ENCODE measurements at regions not wholly inside any gene's neighbourhood (a gene's known extent, or its start where the extent isn't known, plus 50 kb on each side); places are given as distances from the start of the nearest gene placed in this dataset.

DNA sequence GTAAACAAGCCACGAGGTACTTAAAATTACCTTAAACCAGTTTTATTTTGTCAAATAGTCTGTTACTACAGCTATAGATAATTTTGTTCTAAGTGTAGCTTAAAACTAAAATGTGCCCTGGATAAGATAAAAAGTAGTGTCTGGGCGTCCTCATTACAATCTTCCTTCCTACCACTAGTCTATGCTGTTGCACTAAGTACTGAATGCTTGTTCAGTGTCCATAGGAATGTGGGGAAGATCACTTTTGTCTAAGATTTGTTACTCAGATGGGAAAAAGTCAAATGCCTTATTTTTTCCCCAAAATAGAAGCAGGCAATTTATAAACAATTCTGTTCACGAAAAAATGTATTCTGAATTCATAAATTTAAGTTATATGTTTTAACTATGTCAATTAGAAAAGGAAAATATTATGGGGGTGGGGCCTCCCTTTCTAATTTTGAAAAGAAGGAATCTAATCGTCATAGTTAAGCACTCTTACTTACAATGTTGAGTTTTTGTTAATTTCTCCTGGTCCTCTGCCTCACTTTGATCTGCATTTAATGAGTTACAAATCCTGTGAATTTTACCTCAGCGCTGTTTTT, 140.4 kb upstream of the VRK2 start:
- H4K20me1 ChIP-seq (ENCODE audit: insufficient read depth, low read length, poor library complexity, severe bottlenecking) = no peaks in the 10 kb centered on the region
- no peaks in the 10 kb centered on the region for H3K9me2 ChIP-seq (replicated peaks; ENCODE audit: low read depth, low read length)
- H3K36me3 ChIP-seq (ENCODE audit: insufficient read depth, low read length) = no peaks in the 10 kb centered on the region
- H3F3A ChIP-seq (ENCODE audit: low read depth) = no peaks in the 10 kb centered on the region
- no peak overlapping the region for H3K9ac ChIP-seq (ENCODE audit: low read depth, low read length, poor library complexity, severe bottlenecking)
- no peaks in the 10 kb centered on the region for H3K27me3 ChIP-seq (ENCODE audit: insufficient read depth, low read length, poor library complexity, severe bottlenecking)
- no peak overlapping the region for H3K4me3 ChIP-seq (ENCODE audit: low read length, poor library complexity, severe bottlenecking)
- no peaks in the 10 kb centered on the region for H3K4me1 ChIP-seq (ENCODE audit: insufficient read depth, low read length, poor library complexity, severe bottlenecking)
- TF ChIP-seq, protein P1, sequence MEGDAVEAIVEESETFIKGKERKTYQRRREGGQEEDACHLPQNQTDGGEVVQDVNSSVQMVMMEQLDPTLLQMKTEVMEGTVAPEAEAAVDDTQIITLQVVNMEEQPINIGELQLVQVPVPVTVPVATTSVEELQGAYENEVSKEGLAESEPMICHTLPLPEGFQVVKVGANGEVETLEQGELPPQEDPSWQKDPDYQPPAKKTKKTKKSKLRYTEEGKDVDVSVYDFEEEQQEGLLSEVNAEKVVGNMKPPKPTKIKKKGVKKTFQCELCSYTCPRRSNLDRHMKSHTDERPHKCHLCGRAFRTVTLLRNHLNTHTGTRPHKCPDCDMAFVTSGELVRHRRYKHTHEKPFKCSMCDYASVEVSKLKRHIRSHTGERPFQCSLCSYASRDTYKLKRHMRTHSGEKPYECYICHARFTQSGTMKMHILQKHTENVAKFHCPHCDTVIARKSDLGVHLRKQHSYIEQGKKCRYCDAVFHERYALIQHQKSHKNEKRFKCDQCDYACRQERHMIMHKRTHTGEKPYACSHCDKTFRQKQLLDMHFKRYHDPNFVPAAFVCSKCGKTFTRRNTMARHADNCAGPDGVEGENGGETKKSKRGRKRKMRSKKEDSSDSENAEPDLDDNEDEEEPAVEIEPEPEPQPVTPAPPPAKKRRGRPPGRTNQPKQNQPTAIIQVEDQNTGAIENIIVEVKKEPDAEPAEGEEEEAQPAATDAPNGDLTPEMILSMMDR (conservative IDR thresholded peaks at IDR 0.05; ENCODE audit: low read length) = peak; percentile 93
- no peak for TF ChIP-seq EZH2phosphoT487 (IDR thresholded peaks at IDR 0.05; ENCODE audit: borderline replicate concordance)
- no peak overlapping the region for H2AFZ ChIP-seq (ENCODE audit: low read length)
- H3K79me2 ChIP-seq (ENCODE audit: insufficient read depth, low read length) = no peaks in the 10 kb centered on the region
- no peak overlapping the region for H3K4me2 ChIP-seq (ENCODE audit: low read depth, low read length, poor library complexity, severe bottlenecking)
- no peaks in the 10 kb centered on the region for H3K9me3 ChIP-seq (ENCODE audit: insufficient read depth, low read depth, low read length)

DNA sequence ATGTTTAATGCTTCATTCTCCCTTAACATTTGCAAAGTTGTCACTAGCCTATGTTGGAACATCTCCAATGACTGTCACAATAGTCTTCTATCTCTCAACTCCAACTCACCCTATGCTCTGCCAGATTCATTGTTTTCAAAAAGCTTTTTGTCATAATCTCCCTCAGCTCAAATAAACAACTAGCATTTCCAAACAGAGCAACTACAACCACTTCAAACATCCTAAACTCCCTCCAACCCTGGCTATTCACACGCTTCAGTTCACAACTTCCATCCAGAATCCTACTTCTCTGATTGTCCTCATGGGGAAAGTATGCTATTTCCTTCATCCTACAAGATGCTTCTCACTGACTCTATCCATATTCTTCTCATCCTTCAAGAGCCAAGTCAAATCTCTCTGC, 139.2 kb upstream of the VRK2 start:
- no peaks in the 10 kb centered on the region for H3K79me2 ChIP-seq (ENCODE audit: insufficient read depth, low read length)
- H3K4me2 ChIP-seq (ENCODE audit: low read depth, low read length, poor library complexity, severe bottlenecking) = no peak overlapping the region
- no peaks in the 10 kb centered on the region for H4K20me1 ChIP-seq (ENCODE audit: insufficient read depth, low read length, poor library complexity, severe bottlenecking)
- no peaks in the 10 kb centered on the region for H3K27me3 ChIP-seq (ENCODE audit: insufficient read depth, low read length, poor library complexity, severe bottlenecking)
- no peak overlapping the region for H3K9ac ChIP-seq (ENCODE audit: low read depth, low read length, poor library complexity, severe bottlenecking)
- no peaks in the 10 kb centered on the region for H3K9me2 ChIP-seq (replicated peaks; ENCODE audit: low read depth, low read length)
- H3K9me3 ChIP-seq (ENCODE audit: insufficient read depth, low read depth, low read length) = no peaks in the 10 kb centered on the region
- no peak overlapping the region for H3K4me3 ChIP-seq (ENCODE audit: low read length, poor library complexity, severe bottlenecking)
- TF ChIP-seq EZH2phosphoT487 (IDR thresholded peaks at IDR 0.05; ENCODE audit: borderline replicate concordance) = no peak
- TF ChIP-seq, protein P1 (conservative IDR thresholded peaks at IDR 0.05; ENCODE audit: low read length) = no peak
- H3K4me1 ChIP-seq (ENCODE audit: insufficient read depth, low read length, poor library complexity, severe bottlenecking) = no peaks in the 10 kb centered on the region
- no peaks in the 10 kb centered on the region for H3K36me3 ChIP-seq (ENCODE audit: insufficient read depth, low read length)
- no peaks in the 10 kb centered on the region for H3F3A ChIP-seq (ENCODE audit: low read depth)
- 0 out of 2 replicates have a peak overlapping the region, but pooled peaks have one; percentile 4 for H2AFZ ChIP-seq (ENCODE audit: low read length)

DNA sequence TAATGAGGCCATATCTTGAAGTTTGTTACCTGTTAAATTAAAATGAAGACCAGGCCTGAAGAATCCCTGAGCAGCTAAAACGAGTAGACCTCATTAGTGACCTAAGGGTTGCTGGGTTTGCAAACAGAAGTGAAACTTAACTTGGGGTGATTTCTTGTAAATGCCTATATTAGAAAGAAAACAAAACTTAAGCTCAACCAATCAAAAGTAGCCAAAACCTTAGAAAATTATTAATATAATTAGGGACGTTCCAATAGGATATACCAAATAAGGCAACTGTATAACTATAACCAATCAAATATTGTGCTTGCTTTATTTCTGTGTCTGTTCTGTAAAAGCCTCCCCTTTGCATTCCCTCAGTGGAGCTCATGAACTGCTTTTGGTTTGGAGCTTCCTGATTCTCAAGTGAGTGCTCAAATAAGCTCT, 137.9 kb upstream of the VRK2 start:
- H3K79me2 ChIP-seq (ENCODE audit: insufficient read depth, low read length) = no peaks in the 10 kb centered on the region
- no peak overlapping the region for H3K4me2 ChIP-seq (ENCODE audit: low read depth, low read length, poor library complexity, severe bottlenecking)

More for the DNA sequence above, 137.9 kb upstream of the VRK2 start:
- H3K4me3 ChIP-seq (ENCODE audit: low read length, poor library complexity, severe bottlenecking) = no peak overlapping the region
- H3K27me3 ChIP-seq (ENCODE audit: insufficient read depth, low read length, poor library complexity, severe bottlenecking) = no peaks in the 10 kb centered on the region
- H3K9me2 ChIP-seq (replicated peaks; ENCODE audit: low read depth, low read length) = no peaks in the 10 kb centered on the region
- H2AFZ ChIP-seq (ENCODE audit: low read length) = no peak overlapping the region
- no peaks in the 10 kb centered on the region for H3K4me1 ChIP-seq (ENCODE audit: insufficient read depth, low read length, poor library complexity, severe bottlenecking)
- H4K20me1 ChIP-seq (ENCODE audit: insufficient read depth, low read length, poor library complexity, severe bottlenecking) = no peaks in the 10 kb centered on the region
- H3K9ac ChIP-seq (ENCODE audit: low read depth, low read length, poor library complexity, severe bottlenecking) = no peak overlapping the region
- no peaks in the 10 kb centered on the region for H3F3A ChIP-seq (ENCODE audit: low read depth)
- no peaks in the 10 kb centered on the region for H3K9me3 ChIP-seq (ENCODE audit: insufficient read depth, low read depth, low read length)
- no peaks in the 10 kb centered on the region for H3K36me3 ChIP-seq (ENCODE audit: insufficient read depth, low read length)
- TF ChIP-seq, protein P1 (conservative IDR thresholded peaks at IDR 0.05; ENCODE audit: low read length) = no peak
- TF ChIP-seq EZH2phosphoT487 (IDR thresholded peaks at IDR 0.05; ENCODE audit: borderline replicate concordance) = no peak
